ENCODE measurements at regions not wholly inside any gene's neighbourhood (a gene's known extent, or its start where the extent isn't known, plus 50 kb on each side); places are given as distances from the start of the nearest gene placed in this dataset.
"Not testable (repeated sequence)": the region's sequence is repeated elsewhere in the genome, so short reads cannot be mapped to it uniquely, and the experiment has no call there.

DNA sequence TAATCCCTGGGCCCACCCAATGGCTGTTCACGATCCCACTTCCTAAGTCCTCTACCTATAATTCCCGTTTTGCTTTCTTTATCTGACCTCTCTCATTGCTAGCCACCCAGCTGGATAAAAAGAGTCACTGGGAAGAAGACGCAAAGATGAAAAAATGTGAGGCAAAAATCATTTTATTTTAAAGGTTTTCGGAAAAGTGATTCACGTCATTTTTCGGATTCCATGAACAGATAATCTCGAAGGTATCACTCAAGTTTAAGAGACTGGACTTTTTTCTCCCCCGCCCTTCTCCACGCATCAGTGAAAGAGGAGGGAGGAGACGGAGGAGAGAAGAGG lies 266.6 kb downstream of the CGGBP1 start:
- dilution Hi-C loops (cut with MboI; ENCODE audit: extremely low pct_ligation_motif_present, low sequenced_read_pairs): no loop called here

GRCh38 chr3:87791248-87792027 lies 267.4 kb downstream of the CGGBP1 start:
- Histone ChIP-seq H3K36me3 (ENCODE audit: control insufficient read depth in 2 of 2, extremely low read depth in 1 of 2, insufficient read depth in 2 of 2, low read length in 2 of 2) (no peaks in the 10 kb centered on the region), H2AFZ (ENCODE audit: control insufficient read depth, low read length) (no peak overlapping the region), H3K79me2 (ENCODE audit: control insufficient read depth, insufficient read depth, low read length) (no peaks in the 10 kb centered on the region), H3K9me3 (ENCODE audit: control insufficient read depth, low read depth, low read length) (no peaks in the 10 kb centered on the region), H3K9me1 (ENCODE audit: control insufficient read depth, extremely low read depth, insufficient read depth, low read length) (no peaks in the 10 kb centered on the region), H3K27me3 (ENCODE audit: control insufficient read depth, extremely low read depth, insufficient read depth, low read length) (peaks cover 23% of the 10 kb centered on the region), H3K4me1 (ENCODE audit: control insufficient read depth, extremely low read depth, insufficient read depth, low read length) (no peaks in the 10 kb centered on the region), H3K4me2 (ENCODE audit: control insufficient read depth, extremely low read depth, insufficient read depth, low read depth, low read length) (no peak overlapping the region), H3K4me3 (ENCODE audit: control insufficient read depth in 2 of 3, extremely low read depth in 1 of 3, insufficient read depth in 2 of 3, low read depth in 1 of 3, low read length in 3 of 3) (no peak overlapping the region), H3K9ac (ENCODE audit: control insufficient read depth, extremely low read depth, insufficient read depth, low read length) (no peak overlapping the region), H4K20me1 (ENCODE audit: control insufficient read depth, extremely low read depth, insufficient read depth, low read length) (no peaks in the 10 kb centered on the region), H3K27ac (ENCODE audit: control insufficient read depth, insufficient read depth, low read length) (no peak overlapping the region)
- DNase-seq (ENCODE audit: low read depth, low spot score) (no peak), FAIRE-seq (no peak)
- no peak for TF ChIP-seq EZH2 (IDR thresholded peaks at IDR 0.05; ENCODE audit: low read length)
- TF ChIP-seq CTCF (optimal IDR thresholded peaks at IDR 0.05 in 1 of 3, IDR thresholded peaks at IDR 0.05 in 1 of 3, conservative IDR thresholded peaks at IDR 0.05 in 1 of 3; ENCODE audit: extremely low read depth in 1 of 3, insufficient read depth in 2 of 3, low read length in 3 of 3): no peak
- dilution Hi-C loops (cut with MboI; ENCODE audit: extremely low pct_ligation_motif_present, low sequenced_read_pairs): no loop called here

More for the DNA sequence above, 266.6 kb downstream of the CGGBP1 start:
- Histone ChIP-seq H3K79me2 (ENCODE audit: control insufficient read depth, insufficient read depth, low read length) (no peaks in the 10 kb centered on the region), H3K9me3 (ENCODE audit: control insufficient read depth, low read depth, low read length) (no peaks in the 10 kb centered on the region), H3K9ac (ENCODE audit: control insufficient read depth, extremely low read depth, insufficient read depth, low read length) (no peak overlapping the region), H3K27ac (ENCODE audit: control insufficient read depth, insufficient read depth, low read length) (no peak overlapping the region), H3K4me1 (ENCODE audit: control insufficient read depth, extremely low read depth, insufficient read depth, low read length) (no peaks in the 10 kb centered on the region), H3K4me2 (ENCODE audit: control insufficient read depth, extremely low read depth, insufficient read depth, low read depth, low read length) (no peak overlapping the region), H4K20me1 (ENCODE audit: control insufficient read depth, extremely low read depth, insufficient read depth, low read length) (no peaks in the 10 kb centered on the region), H3K27me3 (ENCODE audit: control insufficient read depth, extremely low read depth, insufficient read depth, low read length) (peaks cover 23% of the 10 kb centered on the region), H3K36me3 (ENCODE audit: control insufficient read depth in 2 of 2, extremely low read depth in 1 of 2, insufficient read depth in 2 of 2, low read length in 2 of 2) (no peaks in the 10 kb centered on the region), H3K9me1 (ENCODE audit: control insufficient read depth, extremely low read depth, insufficient read depth, low read length) (no peaks in the 10 kb centered on the region), H2AFZ (ENCODE audit: control insufficient read depth, low read length) (no peak overlapping the region), H3K4me3 (ENCODE audit: control insufficient read depth in 2 of 3, extremely low read depth in 1 of 3, insufficient read depth in 2 of 3, low read depth in 1 of 3, low read length in 3 of 3) (no peak overlapping the region)
- no peak for TF ChIP-seq CTCF (optimal IDR thresholded peaks at IDR 0.05 in 1 of 3, IDR thresholded peaks at IDR 0.05 in 1 of 3, conservative IDR thresholded peaks at IDR 0.05 in 1 of 3; ENCODE audit: extremely low read depth in 1 of 3, insufficient read depth in 2 of 3, low read length in 3 of 3)
- peak; percentile 78 for TF ChIP-seq EZH2 (IDR thresholded peaks at IDR 0.05; ENCODE audit: low read length)
- DNase-seq (ENCODE audit: low read depth, low spot score): no peak
- FAIRE-seq: no peak

GRCh38 chr3:87789049-87789448 lies 269.8 kb downstream of the CGGBP1 start:
- H3K9ac ChIP-seq (ENCODE audit: control insufficient read depth, extremely low read depth, insufficient read depth, low read length); H3K36me3 ChIP-seq (ENCODE audit: control insufficient read depth in 2 of 2, extremely low read depth in 1 of 2, insufficient read depth in 2 of 2, low read length in 2 of 2); H4K20me1 ChIP-seq (ENCODE audit: control insufficient read depth, extremely low read depth, insufficient read depth, low read length); DNase-seq (ENCODE audit: low read depth, low spot score); H3K4me3 ChIP-seq (ENCODE audit: control insufficient read depth in 2 of 3, extremely low read depth in 1 of 3, insufficient read depth in 2 of 3, low read depth in 1 of 3, low read length in 3 of 3); H3K9me1 ChIP-seq (ENCODE audit: control insufficient read depth, extremely low read depth, insufficient read depth, low read length); FAIRE-seq; H3K4me2 ChIP-seq (ENCODE audit: control insufficient read depth, extremely low read depth, insufficient read depth, low read depth, low read length); dilution Hi-C loops (cut with MboI; ENCODE audit: extremely low pct_ligation_motif_present, low sequenced_read_pairs); H2AFZ ChIP-seq (ENCODE audit: control insufficient read depth, low read length); H3K4me1 ChIP-seq (ENCODE audit: control insufficient read depth, extremely low read depth, insufficient read depth, low read length); H3K79me2 ChIP-seq (ENCODE audit: control insufficient read depth, insufficient read depth, low read length); H3K27ac ChIP-seq (ENCODE audit: control insufficient read depth, insufficient read depth, low read length); H3K9me3 ChIP-seq (ENCODE audit: control insufficient read depth, low read depth, low read length): not testable (repeated sequence)
- peaks cover 21% of the 10 kb centered on the region for H3K27me3 ChIP-seq (ENCODE audit: control insufficient read depth, extremely low read depth, insufficient read depth, low read length)

Data from keratinocyte (primary cell).